ENCODE measurements at regions not wholly inside any gene's neighbourhood (a gene's known extent, or its start where the extent isn't known, plus 50 kb on each side); places are given as distances from the start of the nearest gene placed in this dataset.

DNA sequence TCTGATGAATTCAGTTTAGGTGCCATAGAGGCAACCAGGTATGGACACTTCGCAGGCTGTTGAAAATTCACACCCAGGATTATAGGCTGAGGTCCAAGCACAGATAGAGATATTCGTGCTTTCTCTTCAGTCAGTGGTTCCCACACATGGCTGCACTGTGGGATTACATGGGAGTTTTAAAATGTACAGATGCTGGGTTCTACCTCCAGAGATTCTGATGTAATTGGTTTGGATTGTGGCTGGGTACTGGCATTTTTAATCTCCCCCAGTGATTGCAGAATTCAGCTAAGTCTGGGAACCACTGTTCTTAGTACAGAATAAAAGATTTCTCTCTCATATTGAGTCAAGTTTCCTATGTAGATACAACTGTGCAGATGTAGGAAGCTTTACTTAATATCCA lies 91.6 kb downstream of the FOXB1 start:
- peak; percentile 72 for DNase-seq

DNA sequence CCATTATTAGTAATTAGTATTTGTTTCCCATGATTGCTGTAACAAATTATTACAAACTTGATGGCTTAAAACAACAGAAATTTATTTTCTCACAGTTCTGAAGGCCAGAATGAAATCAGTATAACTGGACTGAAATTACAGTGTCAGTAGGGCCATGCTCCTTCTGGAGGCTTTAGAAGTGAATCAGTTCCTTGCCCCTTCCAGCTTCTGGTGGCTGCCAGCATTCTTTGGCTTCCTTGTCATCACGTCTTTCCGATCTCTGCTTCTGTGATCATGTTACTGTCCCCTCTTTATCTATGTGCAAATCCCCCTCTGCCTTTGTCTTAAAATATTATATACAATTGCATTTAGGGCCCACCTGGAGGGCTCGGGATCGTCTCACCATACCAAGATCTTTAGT lies 92.0 kb downstream of the FOXB1 start:
- DNase-seq: peak; percentile 67

DNA sequence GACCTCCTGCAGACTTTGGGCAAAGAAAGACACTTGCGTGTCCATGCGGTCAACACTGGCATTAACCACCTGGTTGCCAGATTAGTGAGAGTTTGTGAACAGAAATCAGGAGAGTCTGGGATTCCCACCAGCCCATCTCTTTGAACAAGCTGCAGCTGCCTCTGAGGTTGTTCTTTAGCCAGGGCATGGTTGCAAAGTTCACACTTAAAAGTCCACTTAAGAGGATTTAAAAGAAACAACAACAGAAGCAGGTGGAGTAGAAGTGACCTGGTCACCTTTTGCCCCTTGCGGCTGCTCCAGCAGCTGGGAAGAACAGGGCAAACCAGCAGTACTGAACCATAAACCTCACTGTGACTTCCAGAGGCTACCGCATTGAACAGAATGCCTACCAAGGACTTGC lies 97.3 kb downstream of the FOXB1 start:
- DNase-seq: no peak

DNA sequence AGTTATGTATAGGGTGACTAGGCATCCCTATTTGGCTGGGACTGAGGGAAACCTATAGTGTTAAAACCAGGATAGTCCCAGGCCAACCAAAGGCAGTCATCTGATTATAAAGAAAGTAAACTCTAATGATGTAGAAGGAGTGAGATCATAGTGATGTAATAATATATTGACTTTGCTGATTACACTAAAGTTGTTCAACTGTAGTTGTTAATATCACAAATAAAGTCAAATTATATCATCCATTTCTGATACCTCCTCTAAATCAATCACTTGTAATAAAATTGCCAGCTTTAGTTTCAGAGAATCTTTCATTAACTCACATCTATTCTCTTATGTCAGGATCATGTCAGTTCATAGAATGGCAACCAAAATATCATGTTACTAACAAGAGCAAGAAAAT lies 98.6 kb downstream of the FOXB1 start:
- DNase-seq: no peak

DNA sequence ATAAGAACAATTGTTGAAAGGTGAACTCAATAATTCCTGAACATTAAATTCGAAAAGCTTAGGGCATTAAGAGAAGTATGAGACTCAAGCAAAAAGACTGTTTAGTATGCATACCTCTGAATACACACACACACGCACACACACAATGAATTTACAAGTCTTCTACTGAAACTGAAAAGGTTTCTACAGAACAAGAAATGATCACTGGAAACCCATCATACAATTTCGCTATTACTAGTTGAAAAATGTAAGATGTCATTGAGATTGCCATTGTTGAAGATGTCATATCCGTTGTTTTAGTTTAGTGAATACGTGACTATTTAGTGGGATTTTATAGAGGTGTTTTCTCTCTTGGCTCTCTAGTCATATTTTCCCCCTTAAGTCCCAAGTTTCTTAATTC lies 106.8 kb downstream of the FOXB1 start:
- DNase-seq: no peak

DNA sequence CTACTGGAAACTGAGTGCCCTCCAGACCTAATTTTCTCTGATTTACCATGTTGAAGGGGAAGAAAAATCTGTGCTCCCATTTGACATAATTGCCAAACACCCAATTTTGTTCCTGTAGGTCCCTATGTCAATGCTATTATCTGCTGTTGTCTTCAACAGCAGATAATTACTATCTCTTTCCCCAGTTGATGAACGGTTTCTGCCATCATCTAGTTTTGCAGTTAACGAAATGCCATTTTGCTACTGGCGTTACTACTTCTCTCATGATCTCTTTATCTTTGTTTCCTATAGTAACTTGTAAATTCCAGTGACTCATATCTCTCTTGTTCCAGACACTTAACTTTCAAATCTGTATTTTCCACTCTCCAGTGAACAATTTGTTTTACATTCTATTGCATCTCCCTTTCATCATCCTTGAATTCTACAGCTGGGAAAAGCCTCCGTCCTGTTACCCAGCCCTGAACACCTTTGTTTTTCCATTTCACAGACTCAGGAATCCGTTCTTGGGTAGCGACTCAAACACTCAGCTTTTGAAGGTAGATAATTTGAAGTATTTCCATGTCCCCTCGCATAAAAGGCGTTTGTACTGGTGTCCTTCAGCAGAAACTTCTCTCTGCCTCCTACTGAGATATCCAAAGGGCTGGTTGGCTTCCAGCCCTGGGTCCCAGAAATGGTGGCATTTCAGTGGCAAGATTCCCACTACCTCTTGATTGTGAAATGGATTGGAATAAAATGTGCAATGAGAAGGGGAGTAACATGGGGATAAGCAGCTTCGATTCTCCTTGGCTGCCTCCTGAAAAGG lies 111.7 kb downstream of the FOXB1 start:
- DNase-seq: peak; percentile 60

DNA sequence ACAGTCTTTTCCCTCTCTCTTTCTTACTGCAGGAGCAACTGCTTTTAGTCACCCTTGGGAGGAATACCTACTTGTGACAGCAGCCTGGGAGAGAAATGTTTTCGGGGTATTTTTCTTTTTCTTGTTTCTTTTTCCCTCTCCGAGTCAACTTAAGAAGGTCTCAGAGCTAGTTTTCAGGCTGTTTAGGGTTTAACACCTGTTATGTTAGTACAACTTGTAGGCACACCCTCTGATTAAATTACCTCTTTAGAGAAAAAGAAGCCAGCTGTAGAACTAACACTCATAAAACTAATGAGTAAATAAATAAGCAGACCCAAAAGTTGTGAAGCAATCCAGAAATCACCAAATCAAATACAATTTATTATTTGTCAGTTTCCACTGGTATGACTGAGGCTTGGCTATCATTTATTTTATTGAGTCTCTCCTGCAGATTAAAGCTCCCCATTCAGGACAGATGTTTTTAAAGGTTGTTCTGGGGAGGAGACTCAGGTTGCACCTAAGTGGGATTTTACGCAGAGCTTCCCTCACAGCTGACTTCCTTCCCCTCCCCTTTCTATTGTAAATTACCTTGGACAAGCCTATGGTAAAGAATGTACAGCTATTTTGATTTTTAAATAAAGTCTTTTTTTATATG lies 112.5 kb downstream of the FOXB1 start:
- no peak for DNase-seq

DNA sequence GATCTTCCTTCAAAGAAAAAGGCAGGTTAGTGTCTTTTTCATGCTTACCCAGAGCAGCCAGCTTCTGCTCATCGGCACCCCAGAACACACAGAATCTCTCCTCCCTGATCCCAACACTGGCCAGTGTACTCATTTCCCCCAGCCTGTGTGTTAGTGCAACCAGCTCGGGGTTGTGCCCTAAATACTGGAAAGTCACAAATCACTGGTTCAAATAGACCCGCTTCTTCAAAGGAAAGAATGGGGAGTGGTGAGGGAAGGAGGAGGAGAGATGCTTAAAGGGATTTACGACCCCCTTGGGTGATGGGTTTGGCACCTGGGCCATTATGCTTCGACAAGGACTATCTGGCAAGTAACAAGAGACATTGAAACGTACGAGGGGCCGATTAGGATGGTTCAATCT lies 114.0 kb downstream of the FOXB1 start:
- no peak for DNase-seq

DNA sequence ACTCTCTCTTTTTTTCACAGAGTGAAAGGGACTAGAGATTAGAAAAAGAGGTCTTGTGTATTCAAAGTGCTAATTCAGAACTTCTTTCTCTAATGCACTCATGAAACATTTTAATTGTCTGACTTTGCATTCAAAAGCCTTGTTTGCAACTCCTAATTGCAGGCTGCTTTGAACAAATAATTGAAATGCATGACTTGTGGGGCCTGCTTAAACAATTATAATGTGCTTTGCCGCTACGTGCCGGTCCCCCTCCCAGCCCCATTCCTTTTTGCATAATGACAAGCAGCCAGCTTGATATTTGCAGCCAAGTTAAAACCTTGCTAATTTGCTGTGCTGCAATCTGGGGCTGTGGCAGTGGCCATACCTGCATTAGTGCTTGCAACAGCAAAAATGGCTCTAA lies 114.5 kb downstream of the FOXB1 start:
- DNase-seq: no peak

DNA sequence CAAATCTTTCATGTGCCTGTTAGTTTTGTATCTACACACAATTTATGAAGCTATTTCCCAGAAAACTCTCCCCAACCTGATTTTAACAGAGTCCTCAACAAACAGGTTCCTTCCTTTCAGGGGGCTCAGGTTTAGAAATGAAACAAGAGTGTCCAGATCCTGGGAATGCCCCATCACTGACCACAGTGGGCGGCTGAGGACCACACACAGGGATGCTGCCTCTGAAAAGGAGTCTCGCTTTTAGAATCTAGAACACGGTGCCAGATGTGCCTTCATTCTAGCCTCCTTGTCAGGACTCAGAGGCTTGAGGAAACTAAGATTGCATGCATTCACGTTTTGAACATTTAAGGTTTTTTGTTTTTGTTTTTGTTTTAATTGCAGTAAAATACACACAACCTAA lies 115.0 kb downstream of the FOXB1 start:
- no peak for DNase-seq

DNA sequence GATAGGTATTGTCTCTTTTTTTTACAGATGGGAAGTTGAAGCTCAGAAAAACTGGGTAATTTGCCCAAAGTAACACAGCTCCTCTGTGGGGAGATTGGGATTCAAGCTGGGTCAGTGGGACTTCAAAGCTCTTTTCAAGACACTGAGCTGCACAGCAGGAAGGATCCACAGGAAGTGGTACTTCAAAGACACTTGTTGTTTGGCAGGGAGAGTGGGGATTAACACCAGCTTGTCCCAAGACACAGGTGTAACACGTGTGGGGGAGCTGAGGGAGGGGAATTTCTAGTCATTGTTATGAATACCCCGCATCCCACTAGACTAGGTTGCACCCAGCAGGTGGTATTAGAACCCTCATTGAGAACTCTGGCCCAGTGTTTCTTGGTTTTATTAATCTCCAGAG lies 116.0 kb downstream of the FOXB1 start:
- DNase-seq: no peak

DNA sequence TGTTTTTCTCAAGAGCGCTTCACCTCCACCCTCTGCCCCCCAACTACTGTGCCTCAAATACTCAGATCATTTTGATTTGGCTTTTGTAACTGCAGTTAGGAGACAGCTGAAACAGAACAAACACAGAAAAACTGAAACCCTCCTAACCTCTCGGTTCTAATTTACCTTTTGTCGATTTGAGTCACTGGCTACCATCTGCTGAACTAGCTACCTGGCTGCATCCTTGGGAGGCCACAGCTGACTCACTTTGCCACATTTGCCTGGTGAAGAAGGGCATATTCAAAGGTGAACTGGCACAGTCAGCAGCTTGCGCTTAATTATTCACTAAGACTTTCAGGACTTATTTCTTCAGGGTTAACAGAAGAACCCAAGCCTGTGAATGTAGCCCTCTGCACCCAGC lies 117.7 kb downstream of the FOXB1 start:
- no peak for DNase-seq

DNA sequence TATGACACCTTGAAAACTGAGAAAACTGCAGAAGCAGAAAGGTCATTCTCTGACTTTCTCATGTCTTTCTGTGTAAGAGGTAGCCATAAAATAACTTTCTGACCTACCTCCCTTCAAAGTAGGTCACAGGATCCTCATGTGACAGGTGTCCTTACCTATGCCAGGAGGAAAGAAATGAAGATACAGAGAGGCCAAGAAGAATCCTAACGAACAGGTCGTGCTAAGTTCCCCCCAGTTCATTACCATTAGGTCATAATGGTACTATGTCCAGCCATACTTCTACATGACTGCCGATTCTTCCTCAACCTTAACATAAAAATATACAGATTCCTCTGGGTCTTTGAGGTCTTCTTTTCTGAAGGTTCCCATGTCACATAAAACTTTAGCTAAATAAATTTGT lies 118.6 kb downstream of the FOXB1 start:
- no peak for DNase-seq

DNA sequence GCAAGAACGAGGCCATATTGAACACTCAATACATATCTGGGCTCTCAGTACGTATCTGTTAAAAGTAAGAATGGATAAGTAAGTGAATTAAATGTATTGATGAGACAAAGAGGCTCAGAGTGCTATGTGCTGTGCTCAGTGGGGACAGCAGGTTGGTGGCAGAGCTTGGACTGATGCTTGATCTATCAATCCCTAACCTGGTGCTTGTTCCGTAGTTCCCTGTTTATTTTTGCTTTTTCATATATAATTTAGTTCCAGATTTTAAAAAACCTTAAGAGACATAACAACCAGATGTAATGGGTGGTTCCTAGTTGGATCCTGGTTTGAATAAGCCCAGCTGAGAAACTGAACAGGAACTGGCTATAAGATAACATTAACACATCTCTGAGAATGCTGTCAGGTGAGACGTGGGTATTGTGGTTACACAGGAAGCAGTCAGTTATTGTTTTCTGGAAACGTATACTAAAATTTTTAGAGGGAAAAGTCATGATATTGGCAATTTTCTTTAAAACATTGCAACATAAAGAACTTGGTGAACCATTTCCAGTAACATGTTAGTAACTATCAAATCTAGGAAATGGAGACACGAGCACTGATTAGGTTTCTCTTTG lies 120.5 kb downstream of the FOXB1 start:
- no peak for DNase-seq

DNA sequence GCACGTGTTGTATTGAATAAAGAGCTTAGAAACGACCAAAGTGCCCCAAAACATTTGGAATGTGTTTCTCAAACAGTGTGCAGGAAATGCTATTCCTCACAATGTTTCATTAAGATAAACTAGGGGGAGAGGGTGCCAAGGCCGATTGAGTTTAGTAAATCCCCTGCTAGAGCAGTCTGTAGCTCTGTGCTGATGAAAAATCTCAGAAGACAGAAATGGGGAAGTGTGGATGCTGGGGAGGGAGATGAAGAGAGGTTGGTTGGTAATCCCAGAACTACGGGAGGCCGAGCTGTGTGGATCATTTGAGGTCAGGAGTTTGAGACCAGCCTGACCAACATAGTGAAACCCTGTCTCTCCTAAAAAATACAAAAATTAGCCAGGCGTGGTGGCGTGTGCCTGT lies 121.2 kb downstream of the FOXB1 start:
- no peak for DNase-seq

DNA sequence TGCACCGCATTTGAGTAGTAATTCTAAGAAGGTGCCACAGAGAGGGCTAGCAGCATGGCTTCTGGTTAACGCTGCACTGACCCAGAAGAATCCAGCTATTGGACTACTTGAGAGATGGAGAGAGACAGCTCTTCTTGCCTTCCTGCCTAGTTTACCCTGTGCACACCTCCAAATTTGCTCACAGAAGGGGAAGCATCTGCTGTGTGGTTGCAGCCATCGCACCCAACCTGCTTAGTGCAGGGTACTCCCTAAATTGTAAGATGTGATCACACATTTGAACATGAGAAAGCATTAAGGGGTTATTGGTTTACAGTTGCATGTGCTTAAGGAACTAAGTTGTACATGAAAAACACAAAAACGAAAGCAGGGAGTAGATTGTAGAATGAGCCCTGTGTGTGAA lies 122.1 kb downstream of the FOXB1 start:
- no peak for DNase-seq

DNA sequence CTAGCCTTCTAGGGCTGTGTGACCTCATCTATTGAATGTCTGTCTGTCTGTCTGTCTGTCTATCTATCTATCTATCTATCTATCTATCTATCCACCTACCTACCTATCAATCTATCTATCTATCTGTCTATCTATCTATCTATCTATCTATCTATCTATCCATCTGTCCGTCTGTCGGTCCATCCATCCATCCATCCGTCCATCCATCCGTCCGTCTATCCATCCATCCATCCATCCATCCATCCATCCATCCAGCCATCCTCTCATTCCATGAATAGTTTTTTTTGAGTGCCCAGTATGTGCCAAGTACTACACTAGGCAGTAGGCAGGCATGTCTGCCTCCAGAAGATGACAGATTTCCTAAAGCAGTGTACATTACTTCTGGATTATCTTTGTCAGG lies 122.5 kb downstream of the FOXB1 start:
- DNase-seq: no peak

DNA sequence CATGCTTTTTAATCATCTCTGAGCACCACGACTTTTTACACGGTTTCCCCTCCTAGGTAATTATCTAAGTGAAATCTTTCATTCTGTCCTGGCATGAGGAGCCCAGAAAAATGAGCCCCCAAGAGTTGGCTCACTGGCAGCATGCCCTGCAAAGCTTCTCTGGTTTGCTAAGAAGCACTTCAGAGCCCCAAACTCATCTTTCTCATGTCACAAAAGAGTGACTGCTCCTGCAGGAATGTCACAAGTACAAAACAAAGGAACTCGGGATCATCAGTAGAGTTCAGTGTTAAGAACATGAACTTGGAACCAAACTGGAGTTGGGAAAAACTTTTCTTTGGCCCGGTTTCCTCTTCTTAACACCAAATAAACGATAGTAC lies 123.9 kb downstream of the FOXB1 start:
- peak; percentile 45 for DNase-seq

DNA sequence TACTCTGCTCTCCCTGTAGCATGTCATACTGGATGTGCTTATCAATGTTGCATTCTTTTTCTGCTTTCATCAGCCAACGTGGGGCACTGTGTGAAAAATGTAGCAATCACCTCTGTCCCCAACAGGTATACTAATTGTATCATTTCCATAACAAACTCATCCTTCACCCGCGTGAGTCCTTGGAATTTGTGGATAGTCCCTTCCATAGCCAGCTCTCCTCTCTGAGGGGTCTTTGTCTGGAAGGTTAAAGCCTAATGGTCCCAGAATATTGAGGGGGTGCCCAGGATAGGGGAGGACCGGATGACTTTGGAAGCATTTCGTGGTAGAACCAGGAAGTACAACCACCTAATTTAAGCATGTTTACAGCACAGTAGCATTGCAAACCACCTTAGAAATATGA lies 124.6 kb downstream of the FOXB1 start:
- no peak for DNase-seq

DNA sequence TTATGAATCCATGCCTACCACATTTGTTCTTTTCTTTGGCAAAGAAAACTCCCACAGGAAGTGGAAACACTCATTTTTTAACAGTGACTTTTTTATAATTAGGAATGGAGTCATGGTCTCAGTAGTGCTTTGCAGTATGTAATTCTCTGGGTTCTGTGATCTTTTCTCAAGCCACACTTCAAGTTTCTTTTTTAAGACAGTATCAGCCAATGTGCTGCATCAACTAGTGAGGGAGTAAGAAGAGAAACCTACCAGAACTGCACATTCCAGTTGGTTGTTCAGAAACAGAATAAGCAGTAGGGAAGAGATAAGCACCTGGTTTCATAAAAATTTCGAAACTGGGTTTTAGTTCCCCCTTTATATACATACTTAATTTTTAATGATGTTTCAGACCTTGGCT lies 126.3 kb downstream of the FOXB1 start:
- DNase-seq: peak; percentile 14

DNA sequence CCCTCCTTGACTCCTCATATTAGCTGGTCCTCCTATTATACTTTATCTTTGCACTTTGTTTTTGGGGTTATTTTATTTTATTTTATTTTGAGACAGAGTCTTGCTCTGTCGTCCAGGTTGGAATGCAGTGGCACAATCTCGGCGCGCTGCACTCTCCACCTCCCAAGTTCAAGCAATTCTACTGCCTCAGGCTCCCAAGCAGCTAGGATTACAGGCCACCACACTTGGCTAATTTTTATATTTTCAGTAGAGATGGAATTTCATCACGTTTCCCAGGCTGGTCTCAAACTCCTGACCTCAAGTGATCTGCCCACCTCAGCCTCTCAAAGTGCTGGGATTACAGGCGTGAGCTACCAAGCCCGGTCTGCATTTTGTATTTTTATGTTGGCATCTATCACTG lies 126.7 kb downstream of the FOXB1 start:
- DNase-seq: no peak

DNA sequence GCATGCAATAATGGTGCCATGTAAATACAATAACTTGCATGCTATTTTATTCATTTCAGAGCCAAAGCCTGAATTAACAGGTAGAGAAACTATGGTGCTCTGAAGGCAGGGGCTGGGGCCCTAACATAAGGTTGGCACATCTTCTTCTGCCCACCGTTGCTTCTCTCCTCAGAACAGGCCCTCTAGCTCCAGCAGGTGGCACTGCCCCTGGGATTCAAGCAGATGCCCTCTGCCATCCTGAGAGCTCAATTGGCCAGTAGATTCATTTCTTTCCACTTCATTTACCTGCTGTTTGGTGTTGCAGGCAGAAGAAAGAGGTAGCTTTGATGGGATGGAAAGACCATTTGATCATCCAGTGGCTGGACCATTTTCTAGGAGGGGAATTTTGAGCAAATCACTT lies 130.5 kb downstream of the FOXB1 start:
- no peak for DNase-seq

DNA sequence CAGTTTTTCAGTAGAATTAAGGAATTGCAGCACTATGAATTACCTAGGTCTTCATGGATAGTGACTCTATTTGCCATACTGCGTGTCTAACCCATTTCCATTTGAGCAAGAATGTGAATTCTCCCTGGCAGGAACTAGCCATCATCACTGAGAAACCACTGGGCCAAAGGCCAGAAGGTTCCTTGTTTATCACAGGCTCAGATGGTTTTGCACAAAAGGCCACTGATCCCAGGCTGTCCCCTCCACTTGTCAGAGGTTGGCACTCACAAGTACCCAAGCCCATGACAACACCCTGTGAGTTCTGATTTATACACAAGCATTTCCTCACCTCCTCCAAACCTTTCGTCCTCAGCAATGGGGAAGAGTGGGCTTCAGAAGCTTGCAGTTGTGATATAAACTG lies 131.8 kb downstream of the FOXB1 start:
- DNase-seq: no peak

DNA sequence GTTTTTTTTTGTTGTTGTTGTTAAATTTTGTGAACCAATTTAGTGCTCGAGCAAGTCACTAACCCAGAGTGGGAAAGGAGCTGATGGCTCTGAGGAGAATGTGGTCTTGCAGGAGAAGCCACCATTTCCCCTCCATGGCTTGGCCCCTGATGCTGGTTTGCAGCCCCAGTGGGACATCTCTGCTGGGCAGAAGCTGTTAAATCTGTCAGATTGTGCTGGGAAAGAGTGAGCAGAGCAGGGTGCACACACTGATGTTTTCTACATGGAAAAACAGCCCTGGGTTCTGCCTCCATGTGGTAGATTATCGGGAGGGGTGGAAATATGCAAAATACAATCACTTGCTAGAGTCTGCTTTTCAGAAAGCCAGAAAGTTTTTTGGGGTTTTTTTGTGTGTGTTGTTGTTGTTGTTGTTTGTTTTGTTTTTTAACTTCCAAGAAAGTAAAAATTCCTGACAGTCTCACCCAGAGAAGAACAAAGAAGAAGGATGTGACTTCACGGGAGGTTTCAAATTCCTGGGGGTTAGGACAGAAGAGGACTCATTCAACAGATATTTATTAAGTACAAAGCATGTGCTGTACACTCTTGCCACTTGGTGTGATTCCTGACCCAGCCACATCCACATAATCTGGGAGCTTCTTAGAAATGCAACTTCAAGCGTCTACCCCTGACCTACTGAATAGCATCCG lies 133.7 kb downstream of the FOXB1 start:
- DNase-seq: peak; percentile 72
